Fibroblast of skin of abdomen (primary cell): ENCODE measurements at regions not wholly inside any gene's neighbourhood (a gene's known extent, or its start where the extent isn't known, plus 50 kb on each side); places are given as distances from the start of the nearest gene placed in this dataset.

ENCODE experiments used
- DNase-seq: peaks from one replicate; pipeline ENCODE4 v3.0.0-alpha.2; 2013

GRCh38 chr3:70840106-70840870 lies 527.9 kb upstream of the MDFIC2 start:
- DNase-seq: no peak

GRCh38 chr3:70833239-70833960 lies 521.0 kb upstream of the MDFIC2 start:
- DNase-seq: no peak

- peak; percentile 91 for DNase-seq
Measured at GRCh38 chr3:70832834-70833205, 520.4 kb upstream of the MDFIC2 start.

GRCh38 chr3:70832089-70832833 lies 519.8 kb upstream of the MDFIC2 start:
- peak; percentile 92 for DNase-seq

GRCh38 chr3:70829092-70829491 lies 516.7 kb upstream of the MDFIC2 start:
- DNase-seq: peak; percentile 79

GRCh38 chr3:70824773-70825172 lies 512.3 kb upstream of the MDFIC2 start:
- peak; percentile 96 for DNase-seq

- DNase-seq: peak; percentile 74
Measured at GRCh38 chr3:70824078-70824477, 511.6 kb upstream of the MDFIC2 start.

- no peak for DNase-seq
Measured at GRCh38 chr3:70823622-70824021, 511.2 kb upstream of the MDFIC2 start.

- DNase-seq: peak; percentile 34
Measured at GRCh38 chr3:70822669-70823068, 510.2 kb upstream of the MDFIC2 start.

- DNase-seq: no peak
Measured at GRCh38 chr3:70821602-70822001, 509.2 kb upstream of the MDFIC2 start.

- no peak for DNase-seq
Measured at GRCh38 chr3:70820397-70820796, 508.0 kb upstream of the MDFIC2 start.

GRCh38 chr3:70818145-70818544 lies 505.7 kb upstream of the MDFIC2 start:
- DNase-seq: no peak

GRCh38 chr3:70816346-70816745 lies 503.9 kb upstream of the MDFIC2 start:
- no peak for DNase-seq

- DNase-seq: no peak
Measured at GRCh38 chr3:70815817-70816216, 503.4 kb upstream of the MDFIC2 start.

GRCh38 chr3:70813311-70813710 lies 500.9 kb upstream of the MDFIC2 start:
- DNase-seq: peak; percentile 35

- peak; percentile 65 for DNase-seq
Measured at GRCh38 chr3:70811880-70812279, 499.4 kb upstream of the MDFIC2 start.

- DNase-seq: no peak
Measured at GRCh38 chr3:70808881-70809280, 496.4 kb upstream of the MDFIC2 start.

GRCh38 chr3:70806556-70806955 lies 494.1 kb upstream of the MDFIC2 start:
- DNase-seq: no peak

GRCh38 chr3:70806021-70806420 lies 493.6 kb upstream of the MDFIC2 start:
- DNase-seq: no peak

GRCh38 chr3:70805061-70805889 lies 492.8 kb upstream of the MDFIC2 start:
- peak; percentile 14 for DNase-seq

GRCh38 chr3:70803891-70804290 lies 491.5 kb upstream of the MDFIC2 start:
- DNase-seq: no peak

GRCh38 chr3:70803319-70803718 lies 490.9 kb upstream of the MDFIC2 start:
- DNase-seq: no peak

- no peak for DNase-seq
Measured at GRCh38 chr3:70800951-70801350, 488.5 kb upstream of the MDFIC2 start.
